ENCODE measurements at regions not wholly inside any gene's neighbourhood (a gene's known extent, or its start where the extent isn't known, plus 50 kb on each side); places are given as distances from the start of the nearest gene placed in this dataset.

GRCh38 chr17:54793271-54793670 is 107.4 kb upstream of the TOM1L1 start:
- TF ChIP-seq CTCF (IDR thresholded peaks at IDR 0.05; ENCODE audit: insufficient read depth, low read length, poor library complexity, severe bottlenecking) (no peak), EZH2phosphoT487 (conservative IDR thresholded peaks at IDR 0.05; ENCODE audit: low read length) (no peak)
